CD4-positive, alpha-beta T cell treated with Interleukin-6 for 4 hours (primary cell): ENCODE measurements at regions not wholly inside any gene's neighbourhood (a gene's known extent, or its start where the extent isn't known, plus 50 kb on each side); places are given as distances from the start of the nearest gene placed in this dataset.

ENCODE experiments used
- DNase-seq: peaks from one replicate; pipeline ENCODE4 v3.0.0-alpha.2; 2020; ENCODE audit warnings: mixed read lengths

- no peak for DNase-seq
Measured at GRCh38 chr2:208545403-208546042, 138.9 kb downstream of the PTH2R start.

- no peak for DNase-seq
Measured at GRCh38 chr2:208546107-208546506, 139.5 kb downstream of the PTH2R start.

DNA sequence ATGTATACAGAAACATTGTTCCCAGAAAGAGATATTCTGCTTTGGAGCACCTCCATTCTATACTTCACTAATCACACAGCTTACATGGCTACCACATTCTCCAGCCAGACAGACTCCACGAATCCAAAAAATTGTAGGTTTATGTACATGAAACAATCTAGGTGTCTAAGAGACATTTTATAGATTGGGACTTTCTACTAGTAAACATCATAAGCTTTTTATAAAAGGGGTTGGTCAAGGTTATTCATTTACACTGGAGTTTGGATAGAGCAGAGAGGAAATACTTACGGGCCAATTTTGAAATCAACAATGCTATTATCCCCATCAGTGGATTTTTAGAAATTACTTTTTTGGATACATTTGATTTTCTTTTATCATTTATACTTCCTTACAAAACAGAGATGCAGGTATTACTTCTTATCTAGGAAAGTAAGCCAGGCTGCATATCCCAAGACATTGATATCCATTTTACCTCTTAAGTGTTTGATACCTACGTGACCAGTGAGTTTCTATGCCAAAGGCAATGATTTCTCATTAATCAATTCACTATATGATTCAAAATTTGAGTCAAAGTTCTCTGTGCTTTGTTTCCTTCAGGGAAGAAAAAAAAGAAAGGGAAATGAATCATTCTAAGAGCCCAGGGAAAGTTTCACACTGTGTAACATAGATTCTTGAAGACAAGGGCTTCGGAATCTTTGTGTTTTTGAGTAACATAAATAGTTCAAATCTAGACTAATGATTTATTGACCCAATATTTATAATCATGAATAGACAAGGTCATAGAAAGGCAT is 140.5 kb downstream of the PTH2R start:
- no peak for DNase-seq

DNA sequence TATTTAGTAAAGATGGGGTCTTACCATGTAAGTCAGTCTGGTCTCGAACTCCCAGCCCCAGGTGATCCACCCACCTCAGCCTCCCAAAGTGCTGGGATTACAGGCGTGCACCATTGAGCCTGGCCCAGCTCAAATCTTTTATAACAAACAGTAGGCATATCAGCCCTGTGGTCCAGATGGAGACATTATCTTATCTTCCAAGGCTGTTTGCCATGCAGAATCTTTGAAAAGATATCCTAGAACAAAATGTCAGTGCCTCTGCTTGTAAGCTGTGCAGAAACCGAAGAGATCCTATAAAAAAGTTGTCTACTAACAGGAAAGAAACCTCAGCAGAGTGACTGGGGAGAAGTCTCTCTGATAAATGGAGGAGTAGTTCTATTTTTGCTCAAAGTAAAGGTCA is 142.1 kb downstream of the PTH2R start:
- no peak for DNase-seq

DNA sequence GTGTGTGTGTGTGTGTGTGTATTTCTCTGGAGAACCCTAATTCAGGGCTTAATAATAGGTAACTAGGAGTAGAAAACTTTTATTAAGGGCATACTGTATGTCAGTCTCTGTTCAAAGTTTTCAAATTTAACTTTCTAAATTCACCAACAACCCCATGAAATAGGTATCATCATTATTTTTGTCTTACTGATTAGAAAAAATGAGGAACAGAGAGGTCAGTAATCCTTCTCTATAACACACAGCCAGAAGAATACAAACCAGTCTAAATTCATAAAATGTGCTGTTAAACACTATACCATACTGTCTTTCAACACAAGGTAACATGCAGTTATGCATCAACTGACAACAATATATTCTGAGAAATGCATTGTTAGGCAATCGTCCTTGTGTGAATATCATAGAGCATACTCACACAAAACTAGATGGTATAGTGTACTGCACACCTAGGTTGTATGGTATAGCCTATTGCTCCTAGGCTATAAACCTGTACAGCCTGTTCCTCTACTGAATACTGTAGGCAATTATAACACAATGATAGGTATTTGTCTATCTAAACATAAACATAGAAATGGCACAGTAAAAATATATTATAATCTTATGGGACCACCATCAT is 143.1 kb downstream of the PTH2R start:
- DNase-seq: no peak

DNA sequence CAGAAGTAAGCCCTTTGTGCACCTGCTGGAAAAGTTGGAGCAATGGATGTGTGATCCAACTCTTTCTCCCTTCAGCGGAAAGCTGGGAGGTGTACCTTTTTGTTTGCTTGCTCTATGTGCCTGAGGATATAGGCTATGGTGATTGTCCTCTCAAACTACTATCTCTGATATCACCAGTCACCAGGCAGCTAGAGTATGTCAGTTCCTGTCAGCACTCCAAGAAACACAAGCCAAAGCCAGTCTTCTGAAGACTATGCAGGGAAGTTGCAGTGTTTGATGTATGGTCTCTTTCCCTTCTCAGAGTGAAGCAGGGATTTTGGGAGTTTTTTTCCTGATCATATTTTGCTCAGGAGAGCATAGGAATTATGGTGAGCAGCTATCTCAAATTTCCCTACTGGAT is 146.4 kb downstream of the PTH2R start:
- DNase-seq: no peak

- no peak for DNase-seq
Measured at GRCh38 chr2:208556983-208557484, 150.4 kb downstream of the PTH2R start.

- no peak for DNase-seq
Measured at GRCh38 chr2:208565690-208566416, 159.3 kb downstream of the PTH2R start.

DNA sequence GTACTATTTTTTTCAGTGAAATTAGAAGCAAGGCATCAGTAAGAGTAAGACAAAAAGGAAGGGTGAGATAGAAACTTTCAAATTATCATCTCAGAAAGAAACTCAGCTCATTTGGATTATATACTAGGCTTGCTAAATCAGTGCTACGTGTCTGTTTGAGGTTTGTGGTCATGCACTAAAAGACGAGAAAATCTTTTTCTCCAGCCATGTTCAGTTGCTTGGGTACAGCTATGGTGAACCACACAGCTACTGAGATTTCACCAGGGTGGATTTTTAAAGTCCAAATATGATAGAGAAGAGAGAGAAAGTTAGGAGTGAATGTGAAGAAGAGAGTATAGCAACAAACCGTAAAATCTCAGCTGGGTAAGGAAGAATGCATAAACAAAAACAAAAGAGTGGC is 161.6 kb downstream of the PTH2R start:
- DNase-seq: no peak

DNA sequence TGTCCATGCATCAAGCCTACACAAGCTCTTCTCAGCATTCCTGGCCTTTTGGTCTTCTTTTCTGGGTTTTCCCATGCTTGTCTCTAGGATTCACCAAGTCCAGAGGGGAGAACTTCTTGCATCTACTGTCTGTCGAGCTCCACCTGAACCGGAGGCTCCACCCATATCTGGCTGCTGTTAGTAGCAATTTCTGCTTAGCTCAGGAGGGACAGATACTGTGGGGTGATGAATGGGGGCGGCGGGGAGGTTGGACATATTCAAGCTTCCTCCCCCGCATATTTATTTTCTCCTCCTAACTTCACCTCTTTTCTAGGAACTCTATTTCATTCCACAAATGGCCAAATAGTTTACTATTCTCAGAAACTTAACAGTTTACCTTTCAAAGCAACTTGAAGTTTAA is 163.5 kb downstream of the PTH2R start:
- DNase-seq: no peak

DNA sequence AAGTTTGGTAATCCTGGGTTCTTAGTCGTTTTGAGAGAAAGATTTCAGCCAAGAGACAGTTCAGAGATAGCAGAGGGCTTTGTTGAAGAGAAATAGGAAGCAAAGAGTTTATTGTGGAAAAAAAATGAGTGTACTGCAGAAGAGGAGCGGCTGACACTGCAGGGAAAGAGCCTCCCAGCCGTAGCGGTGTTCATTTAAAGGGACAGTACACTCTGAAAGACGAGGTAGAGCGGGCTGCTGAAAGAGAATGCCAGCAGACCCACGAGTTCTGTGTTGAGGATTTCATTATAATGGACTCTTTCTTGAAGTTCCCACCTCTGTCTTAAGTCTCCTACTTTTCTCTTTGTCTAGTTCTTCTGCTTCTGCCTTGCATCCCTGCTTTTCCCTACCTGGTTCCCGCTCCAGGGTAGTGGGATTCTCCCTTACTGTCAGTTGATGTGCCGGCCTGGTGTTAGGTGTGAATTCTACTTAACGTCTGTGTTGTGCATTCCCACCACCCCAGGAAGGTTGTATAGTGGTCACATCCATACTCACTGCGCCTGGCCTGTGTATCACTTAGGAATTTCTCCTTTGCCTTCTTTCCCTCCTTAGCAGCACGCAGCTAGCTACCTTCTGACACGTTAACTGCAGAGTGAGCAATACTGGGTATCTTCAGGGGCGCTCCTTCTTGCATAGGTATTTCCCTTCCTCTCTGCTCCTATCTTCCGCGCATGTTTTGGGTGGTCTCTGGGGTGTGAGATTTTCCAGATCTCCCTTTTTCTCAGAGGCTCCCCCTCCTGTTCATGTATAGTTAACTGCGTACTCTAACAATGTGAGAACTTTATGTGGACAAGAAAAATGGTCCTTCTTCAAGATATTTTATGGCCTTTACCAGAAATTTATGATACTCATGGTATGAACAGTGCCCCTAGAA is 164.5 kb downstream of the PTH2R start:
- DNase-seq: no peak

DNA sequence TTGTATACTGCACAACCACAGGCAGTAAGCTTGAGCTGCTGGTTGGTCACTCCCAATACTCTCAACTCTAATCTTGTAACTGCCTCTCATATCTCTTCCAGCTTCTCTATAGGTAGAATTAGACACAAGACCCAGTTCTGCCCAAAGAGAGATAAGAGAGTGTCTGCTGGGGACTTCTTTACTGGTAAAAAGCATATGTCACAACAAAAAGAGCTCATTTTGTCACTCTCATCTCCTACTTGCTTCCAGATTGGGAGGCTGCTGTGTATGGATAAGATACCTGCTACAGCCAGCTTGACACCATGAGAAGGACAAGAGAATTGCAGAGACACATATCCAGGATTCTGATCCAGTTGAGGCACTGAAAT is 165.2 kb downstream of the PTH2R start:
- no peak for DNase-seq

- DNase-seq: no peak
Measured at GRCh38 chr2:208573569-208573968, 167.0 kb downstream of the PTH2R start.

GRCh38 chr2:208579678-208580077 is 173.1 kb downstream of the PTH2R start:
- no peak for DNase-seq

DNA sequence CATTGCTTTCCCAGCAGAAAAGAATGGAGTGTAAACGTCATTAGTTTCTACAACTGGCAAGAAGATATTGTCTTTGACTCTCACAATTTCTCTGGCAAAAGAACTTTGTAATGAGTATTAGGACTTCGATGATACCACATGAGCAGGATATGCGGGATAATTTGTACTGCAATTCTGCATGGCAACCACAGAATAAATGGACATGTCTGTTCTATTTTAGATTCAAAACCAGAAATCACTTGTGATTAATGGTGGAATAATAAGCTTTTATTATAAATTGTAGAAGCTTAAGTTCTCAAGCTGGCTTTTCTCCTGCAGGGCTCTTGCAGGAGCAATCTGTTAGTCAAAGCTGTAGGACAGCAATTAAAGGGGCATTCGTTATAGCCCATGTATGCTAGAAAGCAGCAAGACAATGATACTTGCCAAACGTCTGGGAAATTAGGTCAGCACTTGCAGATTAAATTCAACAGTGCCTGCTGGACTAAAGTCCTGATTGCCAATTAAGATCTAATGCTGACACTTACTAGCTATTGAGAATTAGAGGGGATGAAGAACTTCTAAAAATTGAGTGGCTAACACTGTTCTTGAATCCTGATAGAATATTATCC is 177.9 kb downstream of the PTH2R start:
- DNase-seq: no peak

DNA sequence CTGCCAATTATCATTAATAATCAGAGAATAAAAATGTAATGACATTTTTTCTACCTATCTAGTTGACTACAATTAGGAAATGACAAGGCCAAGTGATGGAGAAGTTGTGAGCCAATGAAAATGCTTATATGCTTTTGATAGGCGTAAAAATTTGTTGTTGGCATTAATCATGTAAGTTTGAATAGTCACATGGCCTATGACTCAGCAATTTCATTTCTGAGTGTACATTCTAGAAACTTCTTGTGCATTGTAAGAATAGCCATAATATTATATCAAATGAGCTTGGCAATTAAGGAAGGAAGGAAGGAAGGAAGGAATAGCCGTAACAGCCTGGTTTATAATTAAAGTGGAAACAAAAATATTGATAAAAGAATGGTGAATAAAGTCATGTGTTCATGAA is 179.9 kb downstream of the PTH2R start:
- no peak for DNase-seq

DNA sequence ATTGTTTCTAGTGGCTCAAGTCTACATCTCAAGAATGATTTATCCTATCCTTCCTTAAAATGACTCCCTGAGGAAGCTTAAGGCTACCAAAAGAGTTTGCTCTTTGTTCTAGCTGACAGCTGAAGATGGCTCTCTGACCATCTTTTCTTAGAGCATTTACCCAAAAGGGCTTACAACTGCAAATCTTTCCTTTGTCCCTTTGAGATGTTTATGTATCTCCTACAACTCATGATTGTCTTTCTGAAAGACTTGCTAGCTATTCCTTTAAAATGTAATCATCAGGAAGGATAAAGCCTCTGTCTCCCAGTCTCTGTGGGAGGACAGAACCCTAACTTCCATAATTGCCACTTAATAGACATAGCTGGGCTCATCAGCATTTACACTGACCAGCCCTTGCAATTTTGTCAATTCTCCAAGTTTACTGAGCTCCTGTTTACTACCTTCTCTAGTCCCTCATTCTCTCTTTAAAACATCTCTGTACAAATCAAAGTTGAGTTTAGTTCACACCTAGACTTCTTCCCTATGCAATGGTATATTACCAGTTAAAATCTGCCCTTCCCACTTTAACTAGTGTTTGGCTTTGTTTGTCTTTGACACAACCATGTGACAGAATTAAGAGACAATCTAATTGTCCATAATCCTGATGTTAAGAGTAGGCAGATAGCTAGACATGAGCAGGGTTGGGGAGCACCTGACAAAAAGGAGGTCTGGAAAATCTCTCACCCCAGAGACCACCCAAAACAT is 188.2 kb downstream of the PTH2R start:
- no peak for DNase-seq

DNA sequence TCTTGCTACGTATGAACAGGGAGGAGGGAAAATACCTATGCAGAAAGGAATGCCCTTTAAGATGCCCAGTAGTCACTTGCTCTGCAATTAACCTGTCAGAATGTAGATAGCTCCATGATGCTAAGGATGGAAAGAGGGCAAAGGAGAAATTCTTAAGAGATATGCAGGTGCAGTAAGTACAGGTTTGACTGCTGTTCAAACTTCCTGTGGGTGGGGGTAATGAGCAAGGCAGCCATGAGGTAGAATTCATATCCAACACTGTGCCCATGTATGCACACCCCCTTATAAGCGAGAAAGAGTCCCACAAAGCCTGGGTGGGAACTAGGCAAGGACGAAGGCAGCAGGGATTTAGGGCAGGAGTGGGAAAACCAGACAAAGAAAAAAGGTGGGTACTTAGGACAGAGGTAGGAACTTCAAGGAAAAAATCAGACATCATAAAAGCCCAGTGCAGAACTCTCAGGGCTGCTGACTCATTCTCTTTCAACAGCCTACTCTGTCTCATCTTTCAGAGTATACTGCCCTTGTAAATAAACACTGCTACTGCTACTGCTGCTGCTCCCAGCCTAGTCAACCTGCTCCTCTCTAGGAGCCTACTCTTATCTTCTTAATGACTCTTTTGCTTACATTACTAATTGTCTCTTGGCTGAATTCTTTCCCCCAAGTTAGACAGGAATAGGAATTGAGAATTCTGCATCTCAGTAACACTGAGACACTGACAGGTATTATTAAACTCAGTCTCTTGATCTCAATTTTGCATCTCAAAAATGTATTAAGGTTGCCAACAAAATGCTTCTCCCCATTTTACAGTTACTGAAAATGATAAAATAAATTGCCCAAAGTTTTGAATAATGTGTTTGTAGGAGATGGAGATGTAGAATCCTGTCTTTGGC is 189.0 kb downstream of the PTH2R start:
- DNase-seq: no peak

DNA sequence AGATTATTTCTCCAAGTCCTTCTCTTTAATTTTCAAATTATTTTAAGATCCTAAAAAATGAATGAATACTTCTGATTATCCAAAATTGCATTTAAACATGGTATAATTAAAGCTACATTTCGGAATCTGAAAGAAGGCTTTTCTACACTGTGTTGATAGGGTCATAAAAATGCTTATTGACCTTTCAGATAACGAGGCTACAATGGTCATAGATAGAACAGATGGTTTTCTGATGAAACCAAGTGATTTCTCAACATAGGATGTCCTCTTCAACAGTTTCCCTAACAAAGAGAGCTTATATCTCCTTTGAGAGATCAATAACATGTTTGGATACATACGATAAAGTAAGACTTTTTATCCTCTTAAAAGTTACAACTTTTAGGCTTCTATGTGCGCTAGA is 201.1 kb downstream of the PTH2R start:
- no peak for DNase-seq
